AG20443 (cell line): ENCODE measurements at regions not wholly inside any gene's neighbourhood (a gene's known extent, or its start where the extent isn't known, plus 50 kb on each side); places are given as distances from the start of the nearest gene placed in this dataset.

Source experiments
- DNase-seq: peaks from one replicate; pipeline ENCODE4 v3.0.0; 2012; ENCODE audit warnings: low spot score, mixed read lengths

DNA sequence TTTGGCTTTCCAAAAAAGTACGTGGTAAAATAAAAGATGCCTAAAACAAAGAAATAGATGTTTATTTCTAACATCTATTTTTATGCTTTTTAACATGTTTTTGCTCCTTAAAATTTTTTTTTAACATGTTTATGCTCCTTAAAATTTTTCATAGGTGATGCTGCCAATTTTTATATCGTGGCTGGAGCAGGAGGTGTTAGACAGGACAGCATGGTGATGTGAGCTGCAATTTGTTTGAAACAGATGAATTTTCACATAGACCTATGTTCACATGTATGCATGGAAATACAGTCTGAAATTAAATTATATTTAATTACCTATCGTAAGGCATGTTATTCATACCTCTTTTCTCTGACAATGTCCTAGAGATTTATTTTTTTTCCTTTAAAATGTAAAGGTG is 784.8 kb downstream of the EPHA7 start:
- DNase-seq: no peak

DNA sequence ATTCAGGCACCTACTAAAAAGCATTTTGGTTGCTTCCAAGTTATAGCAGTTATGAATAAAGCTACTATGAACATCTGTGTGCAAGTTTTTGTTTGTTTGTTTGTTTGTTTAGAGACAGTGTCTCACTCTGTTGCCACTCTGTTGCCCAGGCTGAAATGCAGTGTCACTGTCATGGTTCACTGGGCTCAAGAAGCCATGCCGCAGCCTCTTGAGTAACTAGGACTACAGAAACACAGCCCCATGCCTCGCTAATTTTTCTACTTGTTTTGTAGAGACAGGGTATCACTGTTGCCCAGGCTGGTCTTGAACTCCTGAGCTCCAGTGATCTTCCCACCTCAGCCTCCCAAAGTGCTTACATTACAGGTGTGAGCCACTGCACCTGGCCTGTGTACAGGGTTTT is 795.9 kb downstream of the EPHA7 start:
- no peak for DNase-seq

DNA sequence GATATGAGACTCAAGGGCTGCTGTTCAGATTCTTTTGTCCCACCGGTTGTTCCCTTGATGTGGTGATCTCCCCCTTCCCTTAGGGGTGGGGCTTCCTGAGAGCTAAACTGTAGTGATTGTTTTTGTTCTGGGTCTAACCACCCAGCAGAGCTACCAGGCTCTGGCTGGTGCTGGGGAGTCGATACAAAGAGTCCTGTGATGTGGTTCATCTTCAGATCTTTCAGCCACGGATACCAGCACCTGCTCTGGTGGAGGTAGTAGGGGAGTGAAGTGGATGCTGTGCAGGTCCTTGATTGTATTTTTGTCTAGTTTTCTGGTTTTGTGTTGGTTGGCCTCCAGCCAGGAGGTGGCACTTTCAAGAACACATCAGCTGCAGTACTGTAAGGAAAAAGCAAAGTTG is 801.6 kb downstream of the EPHA7 start:
- no peak for DNase-seq

DNA sequence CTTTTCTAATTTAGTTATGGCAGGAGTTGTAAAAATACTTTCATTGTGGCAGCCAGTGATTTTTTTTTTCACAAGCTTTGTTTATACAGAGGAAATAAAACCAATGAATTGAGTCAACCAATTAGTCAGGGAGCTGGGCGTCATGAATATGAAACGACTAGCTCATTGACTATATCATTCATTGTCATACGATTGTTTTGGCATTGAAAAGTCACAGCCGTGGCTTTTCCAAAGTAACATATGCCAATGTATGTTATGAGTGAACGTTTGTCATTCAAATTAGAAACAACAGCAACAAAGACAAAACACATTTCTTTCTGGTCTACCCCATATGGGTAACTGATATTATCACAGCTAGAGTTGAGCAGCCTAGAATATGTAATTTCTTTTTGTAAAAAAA is 810.6 kb downstream of the EPHA7 start:
- DNase-seq: no peak

DNA sequence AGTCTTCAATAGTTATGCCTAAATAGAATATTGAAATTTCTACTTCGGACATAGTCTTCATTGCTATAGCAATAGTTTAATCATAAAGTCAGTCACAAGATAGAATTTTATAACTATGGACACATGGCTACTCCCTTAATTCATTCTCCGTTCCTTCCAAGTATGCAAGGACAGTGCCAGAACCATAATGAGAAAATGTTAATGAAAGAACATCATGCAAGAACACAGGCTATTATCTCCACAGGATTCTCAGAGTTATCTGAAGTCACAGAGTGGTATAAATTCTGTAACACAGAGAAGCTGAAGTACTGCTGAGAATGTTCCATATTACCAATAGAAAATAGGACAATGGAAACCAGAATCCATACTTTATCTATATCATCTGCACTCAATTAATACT is 826.2 kb downstream of the EPHA7 start:
- DNase-seq: no peak

DNA sequence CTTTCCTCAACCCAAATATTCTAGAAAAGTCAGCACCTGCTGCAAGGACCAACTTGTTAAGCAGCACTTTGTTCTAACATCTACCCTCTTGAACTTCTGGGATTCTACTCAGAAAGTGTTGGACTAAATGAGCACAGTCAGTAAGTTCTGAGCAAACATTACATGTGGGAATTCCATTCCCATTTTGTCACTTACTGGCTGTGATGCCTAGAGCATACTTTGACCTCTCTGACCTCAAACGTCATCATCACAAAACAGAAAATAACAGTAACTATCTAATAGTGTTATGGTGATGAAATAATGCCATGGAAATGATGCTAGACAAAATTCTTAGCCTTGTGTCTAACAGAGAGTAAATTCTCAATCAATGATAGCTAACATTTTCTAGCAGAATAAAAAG is 829.4 kb downstream of the EPHA7 start:
- no peak for DNase-seq

DNA sequence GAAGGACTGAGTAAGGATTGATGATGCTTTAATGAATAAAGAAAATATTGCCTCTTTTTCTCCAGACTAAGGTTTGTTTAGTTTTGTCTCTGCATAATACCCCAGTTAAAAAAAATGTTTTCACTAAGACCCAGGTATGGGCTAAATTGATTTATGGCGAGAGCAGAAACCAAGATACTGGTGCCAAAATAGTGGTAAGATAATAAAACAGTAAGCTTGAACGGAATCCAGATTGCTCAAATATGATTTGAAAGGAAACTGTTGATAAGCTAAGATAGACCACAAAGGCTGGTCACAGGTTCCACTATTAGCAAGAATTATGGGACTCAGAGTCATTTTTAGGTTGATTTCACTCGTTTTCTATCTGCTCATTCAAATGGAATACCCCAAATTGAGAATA is 831.2 kb downstream of the EPHA7 start:
- no peak for DNase-seq

DNA sequence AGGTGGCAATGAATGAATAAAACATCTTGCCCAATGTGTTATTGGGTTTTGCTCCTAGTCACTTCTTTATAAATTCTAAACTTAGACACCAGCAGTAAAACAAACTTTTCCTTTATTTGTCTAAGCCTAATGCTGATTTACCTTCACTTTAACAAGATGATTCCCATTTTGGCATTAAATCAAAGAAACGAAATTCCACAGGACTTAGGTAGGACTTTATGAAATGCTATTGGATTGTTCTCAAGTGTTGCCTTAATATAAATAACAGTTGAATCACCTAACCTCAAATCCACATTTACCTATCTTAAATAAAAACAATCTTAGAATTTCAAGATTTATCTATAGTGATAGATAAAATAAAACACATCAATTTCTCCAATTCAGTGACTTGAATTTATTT is 831.8 kb downstream of the EPHA7 start:
- no peak for DNase-seq

DNA sequence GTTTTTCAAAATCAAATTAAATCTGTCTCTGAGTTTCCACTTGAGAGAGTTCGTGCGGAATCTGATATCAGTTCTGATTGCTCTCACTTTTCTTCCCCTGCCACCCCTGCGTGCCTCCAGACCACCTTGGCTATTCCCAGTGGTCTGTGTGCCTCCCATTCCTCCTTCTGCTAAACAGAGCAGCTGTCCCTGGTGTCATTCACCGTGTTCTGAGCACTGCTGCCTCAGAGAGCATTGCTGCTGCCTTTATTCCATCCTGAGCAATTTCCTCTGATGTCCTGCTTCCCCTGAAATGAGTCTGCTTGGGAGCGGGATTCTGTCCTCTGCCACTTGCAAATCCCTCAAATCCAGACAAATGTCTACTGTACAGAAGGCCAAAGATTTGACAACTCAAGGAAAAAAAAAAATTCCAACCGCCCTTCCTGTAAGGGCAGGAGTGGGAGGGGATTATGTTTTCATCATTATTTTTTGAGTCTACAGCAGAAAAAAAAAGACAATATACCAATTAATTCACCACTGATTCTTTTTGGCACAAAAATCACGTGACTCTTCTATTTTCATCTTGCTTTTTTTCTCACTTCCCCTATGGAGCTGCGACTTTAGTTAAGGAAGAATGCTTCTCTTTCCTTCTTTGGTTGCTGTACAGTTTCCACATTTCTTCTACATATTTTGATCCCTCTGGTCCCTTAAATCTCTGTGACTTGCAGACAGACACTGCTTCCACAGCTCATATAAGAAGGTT is 833.0 kb downstream of the EPHA7 start:
- no peak for DNase-seq

DNA sequence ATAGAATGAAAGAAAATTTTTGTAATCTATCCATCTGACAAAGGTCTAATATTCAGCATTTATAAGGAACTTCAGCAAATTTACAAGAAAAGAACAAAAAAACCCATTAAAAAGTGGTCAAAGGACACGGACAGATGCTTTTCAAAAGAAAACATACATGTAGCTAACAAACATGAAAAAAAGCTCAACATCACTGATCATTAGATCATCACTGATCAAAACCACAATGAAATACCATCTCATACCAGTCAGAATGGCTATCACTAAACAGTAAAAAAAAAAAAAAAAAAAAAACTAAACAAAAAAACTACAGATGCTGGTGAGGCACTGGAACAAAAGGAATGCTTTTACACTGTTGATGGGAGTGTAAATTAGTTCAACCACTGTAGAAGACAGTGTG is 837.1 kb downstream of the EPHA7 start:
- DNase-seq: no peak

DNA sequence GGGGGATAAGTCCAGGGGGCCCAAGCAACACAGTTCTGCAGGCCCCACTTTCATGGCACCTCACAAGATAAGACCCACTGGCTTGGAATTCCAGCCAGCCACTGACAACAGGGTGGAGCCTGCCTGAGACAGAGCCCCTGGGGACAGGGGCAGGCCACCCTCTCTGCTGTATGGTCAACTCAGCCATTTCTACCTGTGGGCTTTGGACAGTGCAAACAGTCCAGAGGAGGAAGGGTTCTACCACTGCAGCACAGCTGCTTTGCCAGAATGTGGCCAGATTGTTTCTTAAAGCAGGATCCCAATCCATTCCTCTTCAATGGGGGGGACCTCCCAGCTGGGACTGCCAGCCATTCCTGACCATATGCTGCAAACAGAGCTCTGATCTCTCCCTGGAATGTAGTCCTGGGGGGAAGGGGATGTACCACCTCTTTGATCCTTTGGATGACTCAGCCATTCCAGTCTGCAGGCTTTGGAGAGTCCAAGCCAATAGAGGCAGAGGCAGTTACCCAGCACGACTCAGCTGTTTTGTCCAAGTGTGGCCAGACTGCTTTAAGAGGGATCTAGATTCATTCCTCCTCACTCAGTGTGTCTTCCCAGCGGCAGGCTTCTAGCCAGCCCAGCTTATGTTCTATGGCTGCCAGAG is 842.2 kb downstream of the EPHA7 start:
- no peak for DNase-seq

DNA sequence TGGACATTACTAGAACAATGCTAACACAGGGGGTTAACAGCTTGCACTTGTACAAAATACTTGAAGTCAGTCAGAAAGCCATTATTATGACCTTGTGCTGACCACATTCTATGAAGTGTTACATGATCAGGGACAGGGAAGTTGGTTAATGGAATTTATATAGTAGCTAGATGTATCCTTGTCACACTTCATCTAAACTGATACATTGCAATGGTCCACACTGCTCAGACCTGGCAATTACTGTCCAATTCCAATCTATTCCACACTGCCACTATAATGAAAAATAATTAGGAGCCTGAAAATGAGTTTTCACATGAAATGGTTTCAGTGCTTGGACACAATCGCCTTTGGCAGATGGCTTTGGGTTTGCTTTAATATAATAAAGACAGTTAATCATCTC is 850.8 kb downstream of the EPHA7 start:
- no peak for DNase-seq

DNA sequence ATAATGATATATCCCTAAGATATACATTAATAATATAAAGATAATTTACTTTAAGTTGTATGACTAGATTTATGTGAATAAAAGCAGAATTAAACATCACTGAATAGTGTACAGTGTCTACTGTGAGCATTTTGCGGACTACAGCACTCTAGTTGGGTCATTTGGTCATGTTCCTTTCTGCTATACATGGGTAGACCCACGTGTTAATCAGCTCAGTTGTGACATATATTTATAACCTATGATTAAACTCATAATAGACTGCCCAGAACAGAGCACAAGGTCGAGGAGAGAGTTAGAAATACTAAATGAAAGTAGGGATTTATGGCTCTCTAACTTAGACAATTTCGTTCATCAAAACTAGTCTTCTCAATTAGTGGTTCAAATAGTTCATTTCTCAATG is 852.7 kb downstream of the EPHA7 start:
- no peak for DNase-seq

DNA sequence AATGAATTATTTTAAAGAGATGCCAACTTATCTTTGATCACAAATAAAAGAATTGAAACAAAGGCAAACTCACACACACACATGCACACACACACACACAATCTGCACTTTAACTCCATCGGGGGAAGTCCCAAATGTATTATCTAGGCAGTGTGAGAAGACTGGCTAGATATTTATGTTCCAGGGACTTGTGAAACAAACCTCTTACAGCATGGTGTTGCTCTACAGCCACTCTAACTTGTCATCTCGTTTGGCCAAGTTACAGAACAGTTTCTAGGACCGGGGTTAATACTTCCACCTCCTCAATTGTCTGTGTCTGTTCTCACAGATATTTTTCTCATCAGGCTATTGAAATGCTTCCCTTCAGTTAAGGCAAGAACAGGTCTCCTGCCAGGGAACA is 855.0 kb downstream of the EPHA7 start:
- no peak for DNase-seq

DNA sequence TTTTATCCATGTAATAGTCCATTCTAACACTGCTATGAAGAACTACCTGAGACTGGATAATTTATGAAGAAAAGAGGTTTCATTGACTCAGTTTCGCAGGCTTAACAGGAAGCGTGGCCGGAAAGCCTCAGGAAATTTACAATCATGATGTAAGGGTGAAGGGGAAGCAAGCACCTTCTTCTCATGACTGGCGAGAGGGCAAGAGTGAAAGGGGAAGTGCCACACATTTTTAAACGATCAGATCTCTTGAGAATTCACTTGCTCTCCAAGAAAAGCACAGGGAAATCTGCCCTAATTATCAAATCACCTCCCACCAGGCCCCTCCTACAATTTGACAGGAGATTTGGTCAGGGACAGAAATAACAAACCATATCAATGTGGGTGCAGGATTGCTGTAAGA is 859.7 kb downstream of the EPHA7 start:
- DNase-seq: no peak

DNA sequence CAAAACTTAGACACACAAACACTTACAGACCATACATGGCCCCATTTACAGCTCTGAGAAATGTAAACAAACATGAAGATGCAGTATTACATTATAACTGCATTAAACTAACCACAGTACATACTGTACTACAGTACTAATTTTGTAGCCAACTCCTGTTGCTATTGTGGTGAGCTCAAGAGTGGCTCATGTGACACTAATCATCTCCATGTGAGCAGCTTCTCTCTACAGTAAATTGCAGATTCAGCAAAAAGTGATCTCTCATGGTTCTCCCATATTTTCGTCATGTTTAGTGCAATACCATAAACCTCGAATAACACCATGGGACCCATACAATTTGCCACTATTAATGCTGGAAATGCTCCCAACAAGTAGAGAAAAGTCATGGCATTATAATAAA is 860.4 kb downstream of the EPHA7 start:
- DNase-seq: no peak

DNA sequence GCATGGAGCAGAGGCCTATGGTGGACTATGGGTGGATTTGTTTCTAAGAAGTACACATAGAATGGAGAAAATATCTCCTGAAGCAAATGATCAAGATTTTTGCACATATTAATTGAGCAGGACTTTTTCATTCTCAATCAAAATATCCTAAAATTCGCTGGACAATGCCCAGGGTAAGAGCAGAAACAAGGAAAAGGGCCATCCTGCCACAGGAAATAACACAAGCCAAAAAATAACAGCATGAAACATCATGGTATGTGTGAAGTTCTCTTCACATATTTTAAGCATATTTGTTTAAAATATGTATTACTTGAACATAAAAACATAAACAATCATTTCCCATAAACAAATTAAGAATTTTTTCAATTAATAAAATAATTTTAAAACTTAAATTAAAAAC is 868.9 kb downstream of the EPHA7 start:
- no peak for DNase-seq

DNA sequence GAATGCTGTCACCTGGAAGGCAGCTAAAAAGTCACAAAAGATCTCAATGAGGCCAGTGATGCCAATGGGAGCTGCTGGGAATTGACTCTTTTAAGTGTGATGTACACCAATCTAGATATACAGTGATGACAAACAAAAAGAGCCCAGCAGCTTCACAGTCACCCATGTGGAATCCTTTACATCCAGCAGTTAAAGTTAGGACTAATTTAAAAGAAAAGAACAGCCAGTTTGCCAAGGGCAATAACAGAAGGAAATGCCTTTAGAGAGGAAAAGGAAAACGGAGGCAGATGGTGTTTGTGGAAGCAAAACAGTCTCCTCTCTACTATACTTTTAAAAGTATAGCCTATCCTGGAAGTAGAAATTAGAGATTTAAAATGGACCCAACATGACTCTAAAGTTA is 873.5 kb downstream of the EPHA7 start:
- no peak for DNase-seq

DNA sequence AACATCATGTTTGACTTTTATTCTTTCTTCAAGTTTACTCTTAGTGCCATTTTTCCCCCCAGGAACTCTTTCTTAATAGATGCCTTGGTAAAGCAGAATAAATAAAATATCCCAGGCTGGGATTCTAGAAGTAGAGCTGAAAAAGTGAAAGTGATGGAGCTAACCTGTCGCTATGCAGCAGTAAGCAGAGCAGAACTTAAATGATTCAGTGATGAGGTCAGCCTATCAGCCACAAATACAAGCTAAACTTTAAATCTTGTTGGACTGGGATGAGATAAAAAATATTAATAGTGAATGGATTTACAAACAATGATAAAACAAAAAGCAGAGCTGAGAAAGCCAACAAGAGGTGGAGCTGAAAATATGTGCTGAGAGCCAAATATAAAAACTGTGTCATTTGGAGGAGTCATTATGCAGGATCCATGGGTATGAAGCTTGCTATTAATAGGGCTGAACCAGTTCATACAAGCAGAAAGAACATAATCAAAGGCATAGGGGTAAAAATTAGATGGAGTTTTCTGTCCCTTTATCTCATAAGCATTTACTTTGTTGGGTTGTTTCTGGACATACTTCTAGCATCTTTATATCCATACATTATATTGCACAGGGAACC is 877.8 kb downstream of the EPHA7 start:
- DNase-seq: no peak

DNA sequence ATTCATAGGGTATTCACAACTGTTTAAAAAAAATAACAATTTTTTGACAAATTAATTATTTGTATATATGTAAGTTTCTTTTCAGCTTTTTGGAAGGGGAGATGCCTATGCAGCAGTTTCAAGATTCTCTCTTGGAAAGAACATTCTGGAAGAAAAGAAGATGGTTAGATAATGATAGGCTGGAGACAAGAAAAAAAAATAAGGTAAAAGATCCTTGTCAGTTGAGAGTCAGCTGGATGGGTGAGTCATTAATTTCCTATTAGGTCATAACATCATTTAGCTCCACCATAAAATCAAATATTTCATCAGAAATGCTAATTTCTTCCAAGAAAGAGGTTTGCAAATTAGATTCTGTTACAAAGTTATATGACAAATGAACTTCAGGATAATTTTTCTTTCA is 880.4 kb downstream of the EPHA7 start:
- no peak for DNase-seq

DNA sequence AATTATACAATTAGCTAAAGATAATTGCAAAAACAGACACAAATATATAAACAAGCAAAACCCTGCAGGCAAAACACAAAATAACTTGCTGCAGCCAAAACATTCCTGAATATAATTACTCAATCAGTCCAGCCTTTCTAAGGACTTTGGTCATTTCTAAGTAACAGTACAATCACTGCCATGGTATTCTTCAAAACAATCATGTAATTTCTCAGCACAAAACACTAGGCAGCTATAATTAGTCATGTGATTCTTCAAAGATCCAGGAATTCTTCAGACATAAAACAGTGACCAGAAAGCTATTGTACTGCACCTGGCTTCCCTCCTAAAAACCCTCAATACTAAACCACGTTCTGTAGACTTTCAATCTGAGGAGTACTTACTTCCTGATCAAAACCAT is 881.1 kb downstream of the EPHA7 start:
- no peak for DNase-seq

DNA sequence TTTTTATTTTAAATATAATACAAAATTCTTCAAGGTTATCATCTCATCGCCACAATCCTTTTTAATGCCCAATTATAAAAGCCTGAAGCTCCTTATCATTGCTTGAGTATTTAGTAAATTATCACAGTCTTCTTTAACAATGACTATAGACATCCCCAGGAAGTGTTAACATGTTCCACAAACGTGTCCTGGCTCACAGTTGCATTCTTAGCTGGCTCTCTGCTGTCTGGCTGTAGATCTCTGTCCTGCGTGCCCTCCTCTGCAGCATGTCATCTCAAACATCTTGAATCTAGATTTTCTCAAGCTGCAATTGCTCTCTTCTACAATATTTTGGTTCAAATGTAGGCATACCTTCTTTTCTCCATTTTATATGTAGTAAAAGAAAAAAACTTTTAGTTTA is 885.2 kb downstream of the EPHA7 start:
- DNase-seq: no peak

DNA sequence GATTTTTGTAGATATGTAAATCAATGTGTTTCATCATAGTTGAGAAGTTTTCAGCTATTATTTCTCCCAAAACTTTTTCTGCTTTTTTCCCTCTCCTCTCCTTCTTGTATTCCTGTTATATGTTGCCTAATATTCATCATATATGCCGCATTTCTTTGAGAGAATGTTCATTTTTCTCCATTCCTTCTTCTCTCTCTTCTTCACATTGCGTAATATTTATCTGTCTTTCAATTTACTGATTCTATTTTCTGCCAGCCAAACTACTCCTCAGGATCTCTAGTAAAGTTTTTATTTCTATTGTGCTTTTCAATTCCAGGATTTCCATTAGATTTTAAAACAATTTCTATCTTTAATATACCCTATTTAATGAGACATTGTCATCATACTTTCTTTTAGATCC is 896.8 kb downstream of the EPHA7 start:
- DNase-seq: no peak

DNA sequence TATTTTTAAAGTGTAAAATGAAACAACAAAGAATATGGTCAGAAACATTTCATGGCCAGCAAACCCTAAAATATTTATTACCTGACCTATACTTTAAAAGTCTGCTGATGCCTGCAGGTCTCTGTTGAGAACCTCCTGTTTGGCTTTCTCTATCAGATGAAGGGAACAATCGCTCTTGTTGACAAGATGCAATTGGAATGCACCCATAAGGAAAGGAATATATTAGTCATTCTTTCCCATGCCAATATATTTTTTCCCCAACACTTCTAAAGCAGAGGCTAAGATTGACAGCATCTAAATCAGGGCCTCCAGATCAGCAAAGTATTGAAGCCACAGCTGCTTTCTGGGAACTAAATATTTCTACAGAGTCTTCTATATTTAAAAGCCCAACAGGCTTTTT is 897.8 kb downstream of the EPHA7 start:
- DNase-seq: no peak
